ENCODE measurements at regions not wholly inside any gene's neighbourhood (a gene's known extent, or its start where the extent isn't known, plus 50 kb on each side); places are given as distances from the start of the nearest gene placed in this dataset.

- Histone ChIP-seq H3K27me3 (no peaks in the 10 kb centered on the region), H3K36me3 (no peaks in the 10 kb centered on the region), H3K4me1 (no peaks in the 10 kb centered on the region), H3K9me3 (no peaks in the 10 kb centered on the region), H3K27ac (no peak overlapping the region), H3K4me3 (no peak overlapping the region)
- TF ChIP-seq CTCF (IDR thresholded peaks at IDR 0.05): no peak
- DNase-seq (ENCODE audit: low spot score): no peak
Observed at GRCh38 chr7:131745390-131746248, 189.2 kb upstream of the PODXL start.

- no peak for DNase-seq (ENCODE audit: low spot score)
- no peak for TF ChIP-seq CTCF (IDR thresholded peaks at IDR 0.05)
- Histone ChIP-seq H3K9me3 (no peaks in the 10 kb centered on the region), H3K27ac (no peak overlapping the region), H3K27me3 (no peaks in the 10 kb centered on the region), H3K4me1 (no peaks in the 10 kb centered on the region), H3K36me3 (no peaks in the 10 kb centered on the region), H3K4me3 (no peak overlapping the region)
Observed at GRCh38 chr7:131741446-131741845, 185.0 kb upstream of the PODXL start.

GRCh38 chr7:131737746-131738465 lies 181.5 kb upstream of the PODXL start:
- Histone ChIP-seq H3K27ac (no peak overlapping the region), H3K27me3 (no peaks in the 10 kb centered on the region), H3K9me3 (no peaks in the 10 kb centered on the region), H3K4me3 (no peak overlapping the region), H3K36me3 (no peaks in the 10 kb centered on the region), H3K4me1 (no peaks in the 10 kb centered on the region)
- DNase-seq (ENCODE audit: low spot score): no peak
- no peak for TF ChIP-seq CTCF (IDR thresholded peaks at IDR 0.05)

GRCh38 chr7:131735101-131735500 lies 178.7 kb upstream of the PODXL start:
- DNase-seq (ENCODE audit: low spot score): no peak
- no peaks in the 10 kb centered on the region for H3K9me3 ChIP-seq
- no peaks in the 10 kb centered on the region for H3K4me1 ChIP-seq
- H3K27me3 ChIP-seq: no peaks in the 10 kb centered on the region
- no peak overlapping the region for H3K4me3 ChIP-seq
- TF ChIP-seq CTCF (IDR thresholded peaks at IDR 0.05): no peak
- no peaks in the 10 kb centered on the region for H3K36me3 ChIP-seq
- no peak overlapping the region for H3K27ac ChIP-seq

- Histone ChIP-seq H3K4me1 (no peaks in the 10 kb centered on the region), H3K36me3 (no peaks in the 10 kb centered on the region), H3K27me3 (no peaks in the 10 kb centered on the region), H3K27ac (no peak overlapping the region), H3K4me3 (no peak overlapping the region), H3K9me3 (no peaks in the 10 kb centered on the region)
- TF ChIP-seq CTCF (IDR thresholded peaks at IDR 0.05): no peak
- DNase-seq (ENCODE audit: low spot score): peak; percentile 9
Observed at GRCh38 chr7:131733604-131734003, 177.2 kb upstream of the PODXL start.

Data from right atrium auricular region (tissue), 2 donors.